ENCODE measurements at regions not wholly inside any gene's neighbourhood (a gene's known extent, or its start where the extent isn't known, plus 50 kb on each side); places are given as distances from the start of the nearest gene placed in this dataset.

GRCh38 chr3:165443664-165444063, 247.5 kb upstream of the SLITRK3 start:
- no peak for TF ChIP-seq CTCF (optimal IDR thresholded peaks at IDR 0.05 in 1 of 3, IDR thresholded peaks at IDR 0.05 in 1 of 3, conservative IDR thresholded peaks at IDR 0.05 in 1 of 3; ENCODE audit: extremely low read depth in 1 of 3, insufficient read depth in 2 of 3, low read length in 3 of 3)
- no peak for TF ChIP-seq EZH2 (IDR thresholded peaks at IDR 0.05; ENCODE audit: low read length)
